ENCODE measurements at regions not wholly inside any gene's neighbourhood (a gene's known extent, or its start where the extent isn't known, plus 50 kb on each side); places are given as distances from the start of the nearest gene placed in this dataset.

GRCh38 chr9:99415606-99416005, 193.5 kb downstream of the SEC61B start:
- TF ChIP-seq GATA2 (IDR thresholded peaks at IDR 0.05; ENCODE audit: low read depth, low read length) (no peak), GATA3 (IDR thresholded peaks at IDR 0.05; ENCODE audit: low read depth, low read length) (no peak)
